Activated CD4-positive, alpha-beta T cell treated with anti-CD3 and anti-CD28 coated beads, Interleukin-2, amount 50 U/mL, for 24 hours (primary cell): ENCODE measurements at regions not wholly inside any gene's neighbourhood (a gene's known extent, or its start where the extent isn't known, plus 50 kb on each side); places are given as distances from the start of the nearest gene placed in this dataset.

ENCODE experiments used
- DNase-seq, 2 donors: peaks; one replicate each; pipeline ENCODE4 v3.0.0-alpha.2; 2020; ENCODE audit warnings: low read depth in 1 of 2, low spot score in 1 of 2

- no peak for DNase-seq
Measured at GRCh38 chr5:79871364-79872120, 119.5 kb downstream of the MTX3 start.

DNA sequence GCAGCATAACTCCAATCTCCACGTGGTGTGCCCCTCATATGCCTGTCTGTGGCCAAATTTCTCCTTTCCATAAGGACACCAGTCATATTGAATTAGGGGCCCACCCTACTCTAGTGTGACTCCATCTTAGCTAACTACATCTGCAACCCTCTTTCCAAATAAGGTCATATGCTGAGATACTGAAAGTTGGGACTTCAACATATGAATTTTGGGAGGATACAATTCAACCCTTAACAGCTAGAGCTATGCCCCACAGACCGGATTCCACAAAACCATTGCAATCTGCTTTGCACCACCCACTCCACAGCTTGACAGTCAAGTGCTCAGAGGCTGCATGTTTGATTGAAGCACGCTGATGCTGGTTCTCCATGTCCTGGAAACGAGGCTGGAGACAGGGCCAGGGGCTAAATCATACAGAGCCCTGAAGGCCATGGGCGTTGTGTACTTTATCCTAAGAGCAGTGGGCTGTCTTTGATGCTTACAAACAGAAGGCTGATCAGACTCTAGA lies 122.8 kb downstream of the MTX3 start:
- DNase-seq, result no peak

- DNase-seq, result no peak
Measured at GRCh38 chr5:79865579-79865978, 125.5 kb downstream of the MTX3 start.

DNA sequence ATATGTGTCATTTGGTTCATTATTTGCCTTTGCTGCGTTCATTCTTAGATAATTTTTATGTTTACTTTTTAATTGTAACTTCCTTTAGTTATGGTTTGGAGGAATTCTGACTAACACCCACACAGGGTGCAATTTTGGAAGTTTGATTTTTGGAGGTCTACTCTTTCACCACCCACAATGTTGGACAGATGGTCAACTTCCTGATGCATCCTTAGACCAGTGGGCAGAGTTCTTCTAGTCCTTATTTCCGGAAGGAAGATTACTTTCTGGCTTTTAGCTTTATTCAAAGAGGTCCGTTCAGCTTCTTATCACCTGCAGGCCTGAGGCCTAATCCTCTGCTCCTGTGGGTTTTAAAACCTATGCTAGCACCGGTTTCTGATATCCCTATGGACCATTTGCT lies 126.7 kb downstream of the MTX3 start:
- no peak for DNase-seq

DNA sequence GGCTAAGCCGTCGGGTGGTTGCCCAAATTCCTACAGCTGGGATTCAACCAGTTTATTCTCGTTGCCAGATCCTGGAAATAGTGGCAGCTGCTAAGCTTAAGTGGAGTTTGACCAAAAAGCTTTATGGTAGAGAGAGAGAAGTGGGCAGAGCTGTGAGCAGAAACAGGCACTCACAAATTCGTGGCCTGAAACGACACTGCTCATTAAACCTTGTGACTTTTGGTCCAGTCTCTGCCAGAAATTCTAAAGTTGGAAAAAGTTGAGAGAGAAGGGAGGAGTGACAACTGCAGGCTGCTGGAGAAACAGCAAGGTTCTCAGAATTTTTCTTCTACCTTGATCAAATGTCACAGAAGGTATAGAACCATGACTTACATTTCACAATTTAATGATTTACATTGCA lies 131.5 kb downstream of the MTX3 start:
- DNase-seq, result no peak

GRCh38 chr5:79858410-79858723 lies 132.7 kb downstream of the MTX3 start:
- DNase-seq, result no peak

- DNase-seq, result peak; percentile 75 to 76
Measured at GRCh38 chr5:79857714-79858409, 133.2 kb downstream of the MTX3 start.

DNA sequence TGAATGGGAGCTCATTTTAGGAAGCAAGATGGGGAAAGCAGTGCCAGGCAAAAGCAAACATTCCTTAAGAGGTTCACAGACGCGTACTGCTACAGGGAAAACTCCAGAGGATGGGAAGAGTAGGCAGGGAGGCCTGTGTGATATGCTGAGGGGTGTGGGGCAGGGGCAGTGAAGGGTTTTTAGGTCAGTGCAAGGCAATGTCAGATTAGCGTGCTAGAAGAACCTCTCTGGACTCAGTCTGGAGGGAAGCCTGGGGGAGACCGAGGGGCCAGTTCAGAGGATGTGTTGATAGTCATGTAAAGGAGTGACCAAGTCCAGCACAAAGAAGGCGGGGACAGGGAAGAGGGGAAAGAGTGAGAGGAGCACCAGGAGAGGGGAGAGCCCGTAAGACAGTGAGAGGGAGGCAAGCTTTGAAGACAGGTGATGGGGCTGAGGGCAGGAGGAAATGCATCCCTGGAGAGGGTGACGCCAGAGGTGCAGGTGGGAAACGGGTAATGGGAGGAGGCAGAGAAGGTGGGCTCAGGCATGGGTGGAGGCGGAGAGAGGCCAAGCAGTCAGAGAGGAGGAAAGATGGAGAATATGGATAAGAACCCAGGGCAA lies 134.5 kb downstream of the MTX3 start:
- no peak for DNase-seq

- no peak for DNase-seq
Measured at GRCh38 chr5:79853676-79854418, 137.2 kb downstream of the MTX3 start.

DNA sequence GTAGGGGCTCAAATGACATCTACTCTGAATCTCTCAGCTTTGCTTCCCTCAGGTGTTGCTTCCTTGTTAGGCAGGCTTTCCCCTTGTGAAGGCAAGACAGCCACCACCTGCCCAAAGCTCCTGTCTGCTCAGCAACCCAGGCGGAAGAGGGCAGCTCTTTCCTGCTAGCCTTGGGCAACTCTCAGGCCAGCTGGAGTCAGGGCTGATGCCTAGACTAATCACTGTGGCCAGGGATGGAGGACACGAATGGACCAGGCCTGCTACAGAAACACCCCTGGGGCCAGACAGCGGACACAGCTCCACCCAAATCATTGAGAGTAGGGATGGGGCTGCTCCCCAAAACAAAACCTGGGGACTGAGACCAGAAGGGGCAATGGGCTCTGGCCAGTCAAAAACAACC lies 138.0 kb downstream of the MTX3 start:
- no peak for DNase-seq

- DNase-seq, result no peak
Measured at GRCh38 chr5:79851391-79851863, 139.6 kb downstream of the MTX3 start.

GRCh38 chr5:79850941-79851340 lies 140.1 kb downstream of the MTX3 start:
- no peak for DNase-seq

- DNase-seq, result no peak
Measured at GRCh38 chr5:79850316-79850822, 140.7 kb downstream of the MTX3 start.

DNA sequence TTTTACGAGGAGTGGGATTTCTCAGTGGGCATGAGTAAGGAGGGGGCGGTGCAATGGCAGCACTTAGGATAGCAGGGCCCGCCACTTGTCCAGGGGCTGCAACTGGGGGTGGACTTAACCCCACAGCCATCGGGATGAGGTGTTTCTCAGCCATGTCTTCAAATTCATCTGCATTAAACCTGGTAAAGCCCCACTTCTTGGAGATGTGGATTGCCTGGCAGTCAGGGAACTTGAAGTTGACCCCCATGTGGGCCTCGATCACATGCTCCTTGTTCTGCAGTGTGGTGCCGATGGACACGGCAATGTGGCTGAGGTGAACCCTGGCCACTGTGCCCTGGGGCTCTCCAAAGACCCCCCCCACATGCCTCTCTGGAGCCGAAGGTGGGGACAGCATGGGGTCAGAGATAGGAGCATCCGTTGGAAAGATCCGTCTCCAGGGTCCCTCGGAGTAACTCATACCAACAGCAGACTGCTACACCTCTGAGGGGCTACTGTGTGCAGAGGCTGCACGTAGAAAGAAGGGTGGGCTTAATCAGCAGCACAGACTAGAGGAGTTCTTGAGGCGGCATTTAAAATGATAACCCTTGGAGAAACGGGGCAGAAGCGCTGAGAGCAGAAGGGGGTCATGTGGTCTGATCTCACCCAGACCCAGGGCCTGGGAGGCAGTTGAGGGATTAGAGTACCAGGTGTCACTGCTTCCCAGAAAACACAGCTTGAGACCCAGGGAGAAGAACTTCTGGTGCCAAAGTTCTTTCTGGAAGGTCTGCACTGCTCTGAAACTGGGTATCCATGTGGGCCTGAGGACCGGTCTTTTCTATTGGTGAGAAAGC lies 141.4 kb downstream of the MTX3 start:
- no peak for DNase-seq
